ENCODE measurements at regions not wholly inside any gene's neighbourhood (a gene's known extent, or its start where the extent isn't known, plus 50 kb on each side); places are given as distances from the start of the nearest gene placed in this dataset.

DNA sequence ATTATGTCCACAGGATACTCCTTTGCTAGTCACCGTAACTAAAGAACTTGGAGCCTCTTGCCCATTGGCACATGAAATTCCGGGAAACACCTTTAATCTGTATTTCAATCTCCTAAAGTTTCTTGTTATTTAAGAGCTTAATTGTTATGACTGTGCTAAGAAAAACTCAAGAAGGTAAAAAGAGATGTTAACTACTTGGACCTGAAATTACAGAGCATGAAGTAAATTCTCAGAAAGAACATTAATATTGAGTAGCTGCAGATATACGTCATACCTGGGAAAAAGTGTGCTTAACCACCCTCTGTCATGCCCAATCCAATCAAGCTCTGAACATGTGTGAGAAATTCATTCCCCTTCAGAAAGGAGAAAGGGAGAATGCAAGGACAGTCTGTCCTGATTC is 394.9 kb upstream of the PTGER4 start:
- TF ChIP-seq CTCF (IDR thresholded peaks at IDR 0.05; ENCODE audit: control insufficient read depth, extremely low read depth, insufficient read depth), result no peak
- H3K4me3 ChIP-seq (ENCODE audit: low read depth, low read length), result no peak overlapping the region
- no peak for DNase-seq (ENCODE audit: low read depth)

DNA sequence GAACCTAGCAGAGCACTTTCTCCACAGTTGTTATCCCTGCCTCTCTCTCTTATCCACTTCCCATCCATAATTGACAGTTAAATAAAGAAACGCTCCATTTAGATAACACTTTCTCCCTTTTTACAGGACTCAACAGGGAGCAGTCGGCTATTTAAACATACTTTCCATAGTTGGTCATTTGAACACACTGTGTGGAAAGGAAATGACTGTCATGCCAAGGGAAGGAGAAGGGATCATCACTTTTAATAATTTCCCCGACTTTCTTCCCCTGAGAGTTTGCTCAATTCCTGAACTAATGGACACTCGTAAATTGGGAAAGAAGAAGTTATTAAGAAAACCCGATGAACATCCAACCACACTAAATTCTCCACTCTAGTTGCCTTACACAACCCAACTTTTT is 400.8 kb upstream of the PTGER4 start:
- H3K4me3 ChIP-seq (ENCODE audit: low read depth, low read length), result no peak overlapping the region
- DNase-seq (ENCODE audit: low read depth), result no peak
- no peak for TF ChIP-seq CTCF (IDR thresholded peaks at IDR 0.05; ENCODE audit: control insufficient read depth, extremely low read depth, insufficient read depth)

DNA sequence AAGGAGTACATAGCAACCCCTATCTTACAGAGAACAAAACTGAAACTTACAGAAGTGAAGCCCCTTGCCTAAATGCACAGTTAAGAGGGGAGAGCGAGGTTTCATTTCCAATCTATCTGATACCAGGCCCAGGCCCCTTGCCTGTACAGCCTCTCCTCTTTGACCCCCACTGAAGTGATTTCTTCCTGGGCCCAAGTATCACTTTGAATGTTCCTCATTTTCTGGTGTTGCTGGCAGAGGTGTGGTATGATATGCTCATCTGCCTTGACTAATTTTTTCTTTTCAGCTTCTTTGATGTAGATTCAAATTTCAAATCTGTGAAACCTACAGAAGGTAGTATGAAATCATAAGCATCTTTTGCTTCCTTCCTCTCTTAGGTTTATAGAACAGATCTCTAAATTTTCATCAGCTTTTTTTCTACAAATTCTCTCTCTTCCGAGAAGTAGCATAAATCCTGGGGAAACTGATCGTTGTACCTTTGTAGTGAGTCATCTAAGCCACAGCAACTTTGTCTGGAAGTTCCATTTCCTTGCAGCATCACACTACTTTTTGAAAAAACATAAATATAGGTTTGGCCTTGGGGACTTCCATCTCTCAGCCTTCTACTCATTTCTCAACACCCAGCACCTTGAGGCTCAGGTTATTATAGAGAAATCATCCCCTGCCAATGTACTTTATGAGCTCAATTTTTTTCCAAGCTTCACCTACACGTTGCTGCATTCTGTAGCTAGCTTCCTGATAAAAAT is 402.4 kb upstream of the PTGER4 start:
- H3K4me3 ChIP-seq (ENCODE audit: low read depth, low read length), result no peak overlapping the region
- no peak for DNase-seq (ENCODE audit: low read depth)
- no peak for TF ChIP-seq CTCF (IDR thresholded peaks at IDR 0.05; ENCODE audit: control insufficient read depth, extremely low read depth, insufficient read depth)

DNA sequence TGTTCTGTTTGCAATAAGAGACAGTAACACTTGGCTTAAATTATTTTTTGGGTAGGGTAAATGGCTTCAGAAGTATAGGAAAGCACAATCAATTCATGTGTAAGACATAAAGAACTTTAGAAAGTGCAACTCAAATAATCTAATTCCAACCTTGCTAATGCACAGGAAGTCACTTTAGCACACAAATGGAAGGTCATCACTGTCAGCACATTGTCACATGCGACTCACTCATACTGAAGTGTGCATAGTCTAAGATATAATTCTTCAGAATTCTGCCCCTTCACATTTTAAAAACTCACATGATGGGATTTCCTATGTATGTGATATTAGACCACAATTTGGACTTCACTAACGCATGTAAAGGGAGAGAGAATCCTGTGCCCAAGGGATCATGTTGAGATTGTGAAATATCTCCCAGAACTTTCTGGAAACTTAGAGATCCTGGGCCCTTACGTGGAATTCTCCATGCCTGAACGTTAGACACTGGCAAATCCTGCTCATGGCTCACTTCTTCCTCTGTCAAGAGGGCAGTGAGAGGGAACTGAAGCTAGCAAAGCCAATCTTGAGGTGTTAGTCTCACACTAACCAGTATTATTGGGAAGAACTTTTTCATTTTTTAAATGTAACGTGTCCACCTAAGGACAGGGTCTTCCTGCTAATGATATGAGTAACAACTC is 403.2 kb upstream of the PTGER4 start:
- DNase-seq (ENCODE audit: low read depth), result no peak
- H3K4me3 ChIP-seq (ENCODE audit: low read depth, low read length), result no peak overlapping the region
- TF ChIP-seq CTCF (IDR thresholded peaks at IDR 0.05; ENCODE audit: control insufficient read depth, extremely low read depth, insufficient read depth), result no peak

- DNase-seq (ENCODE audit: low read depth), result no peak
- H3K4me3 ChIP-seq (ENCODE audit: low read depth, low read length), result no peak overlapping the region
- no peak for TF ChIP-seq CTCF (IDR thresholded peaks at IDR 0.05; ENCODE audit: control insufficient read depth, extremely low read depth, insufficient read depth)
Measured at GRCh38 chr5:40274568-40274967, 405.1 kb upstream of the PTGER4 start.

DNA sequence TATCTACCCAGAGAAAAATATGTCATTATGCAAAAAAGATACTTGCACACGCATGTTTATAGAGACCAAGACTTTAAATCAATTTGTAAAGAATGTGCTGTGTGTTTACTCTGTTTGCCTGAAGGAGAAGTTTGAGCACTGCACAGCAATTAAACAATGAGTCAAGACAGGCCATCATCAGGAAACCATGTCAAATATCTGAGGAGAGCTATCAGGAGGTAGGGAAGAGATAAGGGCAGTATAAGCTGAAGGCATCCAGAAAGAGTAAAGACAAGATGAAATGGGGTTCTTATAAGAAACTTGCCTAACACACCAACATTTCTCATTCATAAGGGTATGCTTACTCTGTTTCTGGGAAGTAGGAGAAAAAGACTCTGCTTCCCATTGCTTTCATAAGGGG is 405.8 kb upstream of the PTGER4 start:
- TF ChIP-seq CTCF (IDR thresholded peaks at IDR 0.05; ENCODE audit: control insufficient read depth, extremely low read depth, insufficient read depth), result no peak
- DNase-seq (ENCODE audit: low read depth), result no peak
- no peak overlapping the region for H3K4me3 ChIP-seq (ENCODE audit: low read depth, low read length)

All from LNCaP clone FGC (cell line).